Body of pancreas (tissue), 4 donors: ENCODE measurements at regions not wholly inside any gene's neighbourhood (a gene's known extent, or its start where the extent isn't known, plus 50 kb on each side); places are given as distances from the start of the nearest gene placed in this dataset.

Experiments
- POLR2A ChIP-seq, 3 donors: fragments of 450-650 bp; IDR thresholded peaks; one replicate each; pipeline ENCODE4 v1.6.1; 2016; ENCODE audit warnings: antibody characterized with exemption in 3 of 3, mild to moderate bottlenecking in 2 of 3
- TF ChIP-seq, protein P1 (sequence below), 7 experiments: fragments of 450-650 bp in 4 of 7; fragments of 200-600 bp in 3 of 7; sonication (generic) in 3 of 7; IDR thresholded peaks; one replicate each; pipeline ENCODE4 v1.5.1; 2016 to 2019; ENCODE audit warnings: antibody characterized with exemption in 7 of 7

GRCh38 chr16:14338236-14338635 is 267.1 kb downstream of the MRTFB start:
- TF ChIP-seq, protein P1, sequence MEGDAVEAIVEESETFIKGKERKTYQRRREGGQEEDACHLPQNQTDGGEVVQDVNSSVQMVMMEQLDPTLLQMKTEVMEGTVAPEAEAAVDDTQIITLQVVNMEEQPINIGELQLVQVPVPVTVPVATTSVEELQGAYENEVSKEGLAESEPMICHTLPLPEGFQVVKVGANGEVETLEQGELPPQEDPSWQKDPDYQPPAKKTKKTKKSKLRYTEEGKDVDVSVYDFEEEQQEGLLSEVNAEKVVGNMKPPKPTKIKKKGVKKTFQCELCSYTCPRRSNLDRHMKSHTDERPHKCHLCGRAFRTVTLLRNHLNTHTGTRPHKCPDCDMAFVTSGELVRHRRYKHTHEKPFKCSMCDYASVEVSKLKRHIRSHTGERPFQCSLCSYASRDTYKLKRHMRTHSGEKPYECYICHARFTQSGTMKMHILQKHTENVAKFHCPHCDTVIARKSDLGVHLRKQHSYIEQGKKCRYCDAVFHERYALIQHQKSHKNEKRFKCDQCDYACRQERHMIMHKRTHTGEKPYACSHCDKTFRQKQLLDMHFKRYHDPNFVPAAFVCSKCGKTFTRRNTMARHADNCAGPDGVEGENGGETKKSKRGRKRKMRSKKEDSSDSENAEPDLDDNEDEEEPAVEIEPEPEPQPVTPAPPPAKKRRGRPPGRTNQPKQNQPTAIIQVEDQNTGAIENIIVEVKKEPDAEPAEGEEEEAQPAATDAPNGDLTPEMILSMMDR (IDR thresholded peaks at IDR 0.05): no peak
- TF ChIP-seq POLR2A (IDR thresholded peaks at IDR 0.05): no peak
